Endometrium (tissue), 2 donors: ENCODE measurements at regions not wholly inside any gene's neighbourhood (a gene's known extent, or its start where the extent isn't known, plus 50 kb on each side); places are given as distances from the start of the nearest gene placed in this dataset.

Source experiments
- FAIRE-seq: peaks from 2 replicates; lab custom pipeline; 2012; peaks lifted over from hg19 to GRCh38; lab: Jason Lieb, UNC
- donor health status: control.
- donor health status: control.

- no peak for FAIRE-seq
These were observed 325.6 kb downstream of the UBE3D start for GRCh38 chr6:82740072-82740471.

GRCh38 chr6:82741325-82741995 lies 324.2 kb downstream of the UBE3D start:
- no peak for FAIRE-seq

- FAIRE-seq, result no peak
These were observed 323.6 kb downstream of the UBE3D start for GRCh38 chr6:82741996-82742385.

GRCh38 chr6:82744286-82745015 lies 321.2 kb downstream of the UBE3D start:
- FAIRE-seq, result no peak

GRCh38 chr6:82750556-82750955 lies 315.1 kb downstream of the UBE3D start:
- no peak for FAIRE-seq

GRCh38 chr6:82751718-82752117 lies 313.9 kb downstream of the UBE3D start:
- FAIRE-seq, result no peak

- peak; percentile 29 for FAIRE-seq
These were observed 303.8 kb downstream of the UBE3D start for GRCh38 chr6:82761674-82762345.

- FAIRE-seq, result no peak
These were observed 299.2 kb downstream of the UBE3D start for GRCh38 chr6:82766476-82766875.

GRCh38 chr6:82767037-82767436 lies 298.6 kb downstream of the UBE3D start:
- no peak for FAIRE-seq

GRCh38 chr6:82767447-82767846 lies 298.2 kb downstream of the UBE3D start:
- no peak for FAIRE-seq

GRCh38 chr6:82772851-82773717 lies 292.6 kb downstream of the UBE3D start:
- no peak for FAIRE-seq

GRCh38 chr6:82775361-82775760 lies 290.3 kb downstream of the UBE3D start:
- FAIRE-seq, result no peak

GRCh38 chr6:82775981-82776380 lies 289.7 kb downstream of the UBE3D start:
- no peak for FAIRE-seq

- no peak for FAIRE-seq
These were observed 286.6 kb downstream of the UBE3D start for GRCh38 chr6:82779041-82779440.

GRCh38 chr6:82780334-82780733 lies 285.3 kb downstream of the UBE3D start:
- no peak for FAIRE-seq

- no peak for FAIRE-seq
These were observed 283.9 kb downstream of the UBE3D start for GRCh38 chr6:82781620-82782204.

- no peak for FAIRE-seq
These were observed 281.9 kb downstream of the UBE3D start for GRCh38 chr6:82783587-82784236.

- no peak for FAIRE-seq
These were observed 280.4 kb downstream of the UBE3D start for GRCh38 chr6:82785206-82785605.

GRCh38 chr6:82786248-82786647 lies 279.4 kb downstream of the UBE3D start:
- no peak for FAIRE-seq

- no peak for FAIRE-seq
These were observed 269.7 kb downstream of the UBE3D start for GRCh38 chr6:82795940-82796339.

- FAIRE-seq, result no peak
These were observed 264.6 kb downstream of the UBE3D start for GRCh38 chr6:82801083-82801482.
